ENCODE measurements at regions not wholly inside any gene's neighbourhood (a gene's known extent, or its start where the extent isn't known, plus 50 kb on each side); places are given as distances from the start of the nearest gene placed in this dataset.

DNA sequence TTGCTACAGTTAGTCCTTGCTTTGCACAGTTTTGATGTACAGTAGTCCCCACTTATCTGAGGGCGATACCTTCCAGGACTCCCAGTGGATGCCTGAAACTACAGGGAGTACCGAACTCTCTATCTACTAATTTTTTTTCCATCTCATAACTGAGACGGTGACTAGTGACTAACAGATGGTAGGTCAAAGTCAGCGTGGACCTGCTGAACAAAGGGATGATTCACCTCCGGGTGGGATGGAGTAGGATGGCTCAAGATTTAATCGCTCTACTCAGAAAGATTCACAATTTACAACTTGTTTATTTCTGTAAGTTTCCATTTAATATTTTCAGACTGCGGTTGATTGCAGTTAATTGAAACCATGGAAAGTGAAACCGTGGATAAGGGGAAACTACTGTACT is 655.8 kb downstream of the ZNF674 start:
- no peak for TF ChIP-seq POLR2A (IDR thresholded peaks at IDR 0.05; ENCODE audit: extremely low read depth, insufficient read length)
- TF ChIP-seq, protein P1, sequence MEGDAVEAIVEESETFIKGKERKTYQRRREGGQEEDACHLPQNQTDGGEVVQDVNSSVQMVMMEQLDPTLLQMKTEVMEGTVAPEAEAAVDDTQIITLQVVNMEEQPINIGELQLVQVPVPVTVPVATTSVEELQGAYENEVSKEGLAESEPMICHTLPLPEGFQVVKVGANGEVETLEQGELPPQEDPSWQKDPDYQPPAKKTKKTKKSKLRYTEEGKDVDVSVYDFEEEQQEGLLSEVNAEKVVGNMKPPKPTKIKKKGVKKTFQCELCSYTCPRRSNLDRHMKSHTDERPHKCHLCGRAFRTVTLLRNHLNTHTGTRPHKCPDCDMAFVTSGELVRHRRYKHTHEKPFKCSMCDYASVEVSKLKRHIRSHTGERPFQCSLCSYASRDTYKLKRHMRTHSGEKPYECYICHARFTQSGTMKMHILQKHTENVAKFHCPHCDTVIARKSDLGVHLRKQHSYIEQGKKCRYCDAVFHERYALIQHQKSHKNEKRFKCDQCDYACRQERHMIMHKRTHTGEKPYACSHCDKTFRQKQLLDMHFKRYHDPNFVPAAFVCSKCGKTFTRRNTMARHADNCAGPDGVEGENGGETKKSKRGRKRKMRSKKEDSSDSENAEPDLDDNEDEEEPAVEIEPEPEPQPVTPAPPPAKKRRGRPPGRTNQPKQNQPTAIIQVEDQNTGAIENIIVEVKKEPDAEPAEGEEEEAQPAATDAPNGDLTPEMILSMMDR (IDR thresholded peaks at IDR 0.05; ENCODE audit: low read depth, low read length) = no peak
- no peak for TF ChIP-seq MYC (IDR thresholded peaks at IDR 0.05; ENCODE audit: low read depth, low read length)

Data from NB4 (cell line).